GM18505 (cell line): ENCODE measurements at regions not wholly inside any gene's neighbourhood (a gene's known extent, or its start where the extent isn't known, plus 50 kb on each side); places are given as distances from the start of the nearest gene placed in this dataset.

Experiments used
- ATAC-seq: cut with Tn5 transposase; IDR thresholded peaks from one replicate; pipeline ENCODE4 v1.9.1; 2021; ENCODE audit not compliant: unreplicated experiment
- POLR2A ChIP-seq: IDR thresholded peaks from 4 replicates; pipeline ENCODE4 v1.6.1; 2011; ENCODE audit warnings: borderline replicate concordance; ENCODE audit not compliant: insufficient read depth, insufficient read length; ENCODE audit errors: extremely low read depth

GRCh38 chr2:83478037-83478436 is 981.0 kb downstream of the SUCLG1 start:
- ATAC-seq = no peak
- TF ChIP-seq POLR2A = no peak

GRCh38 chr2:83475371-83475770 is 983.7 kb downstream of the SUCLG1 start:
- no peak for TF ChIP-seq POLR2A
- no peak for ATAC-seq

GRCh38 chr2:83471655-83472054 is 987.4 kb downstream of the SUCLG1 start:
- no peak for ATAC-seq
- TF ChIP-seq POLR2A = no peak

DNA sequence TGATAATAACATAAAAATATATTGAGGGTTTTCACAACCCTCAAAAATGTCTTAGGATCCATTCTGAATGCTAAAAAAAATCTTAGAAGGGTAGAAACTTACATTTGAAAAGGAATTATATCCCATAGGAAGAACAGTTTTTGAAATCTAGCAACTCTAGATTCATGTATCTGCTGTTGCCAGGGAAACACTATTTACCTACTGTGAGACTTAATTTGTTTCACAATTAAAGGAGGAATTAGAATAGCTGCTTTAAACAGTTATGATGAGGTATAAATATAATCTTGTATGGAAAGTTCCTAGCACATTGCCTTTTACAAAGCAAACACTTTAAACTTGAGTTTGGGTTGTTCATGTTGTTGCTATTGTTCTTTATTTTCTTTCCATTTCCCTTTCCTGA is 988.2 kb downstream of the SUCLG1 start:
- TF ChIP-seq POLR2A = no peak
- no peak for ATAC-seq

GRCh38 chr2:83464444-83464843 is 994.6 kb downstream of the SUCLG1 start:
- no peak for ATAC-seq
- TF ChIP-seq POLR2A = no peak

DNA sequence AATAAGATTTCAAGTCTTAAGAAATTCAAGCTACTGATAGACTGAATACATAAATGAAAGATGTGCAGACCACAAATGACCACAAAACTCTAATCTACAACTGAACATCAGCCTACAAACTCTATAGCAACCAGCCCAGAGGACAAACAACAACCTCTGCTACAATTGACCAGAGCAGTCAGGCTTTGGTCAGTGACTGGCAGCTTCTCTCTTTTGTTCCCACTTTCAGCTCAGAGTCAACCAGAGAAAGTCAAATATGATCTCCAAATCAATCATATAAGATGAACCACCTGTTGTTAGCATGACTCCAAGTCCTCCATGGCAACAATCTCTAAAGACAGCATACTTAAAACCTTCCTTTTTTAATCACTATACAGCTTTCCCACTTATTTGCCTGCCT is 996.2 kb downstream of the SUCLG1 start:
- no peak for ATAC-seq
- no peak for TF ChIP-seq POLR2A

DNA sequence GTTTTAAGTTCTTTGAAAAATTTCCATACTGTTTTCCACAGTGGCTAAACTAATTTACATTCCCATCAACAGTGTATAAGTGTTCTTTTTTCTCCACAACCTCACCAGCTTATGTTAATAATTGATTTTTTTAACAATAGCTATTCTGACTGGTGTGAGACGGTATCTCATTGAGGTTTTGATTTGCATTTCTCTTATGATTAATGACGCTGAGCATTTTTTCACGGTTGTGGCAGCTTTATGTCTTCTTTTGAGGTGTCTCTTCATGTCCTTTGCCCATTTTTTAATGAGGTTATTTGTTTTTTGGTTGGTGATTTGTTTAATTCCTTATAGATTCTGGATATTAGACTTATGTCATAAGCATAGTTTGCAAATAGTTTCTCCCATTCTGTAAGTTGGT is 997.9 kb downstream of the SUCLG1 start:
- no peak for TF ChIP-seq POLR2A
- ATAC-seq = no peak

DNA sequence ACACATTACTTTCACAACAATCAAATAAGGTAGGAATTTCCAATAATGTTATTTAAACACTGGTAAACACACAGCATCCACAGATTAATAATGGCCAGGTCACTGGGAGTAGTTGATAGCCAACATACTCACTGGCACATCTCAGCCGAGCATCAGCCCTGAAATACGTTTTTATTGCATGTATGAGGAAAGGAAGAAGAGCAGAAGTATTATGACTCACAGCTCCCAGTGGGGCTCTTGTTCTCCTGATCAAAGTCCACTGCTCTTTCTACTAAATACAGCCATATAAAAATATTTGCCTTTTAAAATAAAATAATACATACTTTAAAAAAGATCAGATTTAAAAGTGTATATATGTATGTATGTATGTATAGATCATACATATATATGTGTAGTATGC is 999.6 kb downstream of the SUCLG1 start:
- no peak for ATAC-seq
- TF ChIP-seq POLR2A = no peak

GRCh38 chr2:83435989-83436388 is 1023.1 kb downstream of the SUCLG1 start:
- no peak for ATAC-seq
- no peak for TF ChIP-seq POLR2A

DNA sequence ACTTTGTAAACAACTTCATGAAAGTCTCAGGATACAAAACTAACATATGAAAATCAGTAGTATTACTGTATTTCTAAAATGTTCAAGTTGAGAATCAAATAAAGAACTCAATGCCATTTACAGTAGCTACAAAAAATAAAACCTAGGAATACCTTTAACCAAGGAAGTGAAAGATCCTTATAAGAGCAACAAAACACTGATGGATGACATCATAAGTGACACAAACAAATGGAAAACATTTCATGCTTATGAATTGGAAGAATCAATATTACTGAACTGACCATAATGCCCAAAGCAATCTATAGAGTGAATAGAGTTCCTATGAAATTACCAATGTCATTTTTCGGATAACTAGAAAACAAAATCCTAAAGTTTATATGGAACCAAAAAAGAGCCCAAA is 1038.1 kb downstream of the SUCLG1 start:
- no peak for TF ChIP-seq POLR2A

DNA sequence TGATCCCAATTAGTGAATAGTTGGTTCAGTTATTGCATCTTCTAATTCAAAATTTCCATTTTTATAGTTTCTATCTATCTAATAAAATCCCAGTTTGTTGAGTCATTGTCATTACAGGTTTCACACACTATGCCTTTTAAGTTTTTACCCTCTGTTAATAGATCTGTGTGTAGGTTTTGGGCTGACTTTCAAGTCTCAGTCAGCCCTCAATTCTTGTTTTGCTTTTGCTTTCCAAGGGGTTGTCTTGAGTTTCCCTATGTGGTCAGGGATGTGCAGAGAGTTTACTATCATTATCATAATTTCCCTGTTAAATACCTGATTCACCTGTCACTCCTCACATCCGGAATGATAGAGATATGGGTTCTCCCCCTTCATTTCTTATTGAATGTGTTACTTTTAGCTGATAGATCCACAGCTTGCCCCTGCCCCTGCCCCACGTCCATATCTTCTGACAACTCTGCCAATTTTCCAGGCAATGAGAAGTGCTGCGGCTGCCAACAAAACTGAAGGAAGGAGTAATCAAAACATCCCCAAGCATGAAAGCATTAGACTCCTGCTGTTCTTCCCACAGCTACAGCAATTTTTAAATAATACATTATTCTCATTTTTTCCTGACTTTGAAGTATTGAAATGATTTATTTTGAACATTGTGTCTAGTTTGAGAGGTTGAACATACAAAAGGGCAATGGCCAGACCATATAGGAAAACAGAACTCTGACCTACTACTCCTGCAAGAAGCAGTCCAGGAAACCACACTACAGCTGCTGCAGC is 1064.8 kb downstream of the SUCLG1 start:
- no peak for TF ChIP-seq POLR2A
- no peak for ATAC-seq

More for the DNA sequence above, 1038.1 kb downstream of the SUCLG1 start:
- no peak for ATAC-seq

GRCh38 chr2:83388804-83389203 is 1070.3 kb downstream of the SUCLG1 start:
- no peak for TF ChIP-seq POLR2A
- ATAC-seq = no peak

GRCh38 chr2:83386549-83386948 is 1072.5 kb downstream of the SUCLG1 start:
- TF ChIP-seq POLR2A = no peak
- ATAC-seq = no peak

DNA sequence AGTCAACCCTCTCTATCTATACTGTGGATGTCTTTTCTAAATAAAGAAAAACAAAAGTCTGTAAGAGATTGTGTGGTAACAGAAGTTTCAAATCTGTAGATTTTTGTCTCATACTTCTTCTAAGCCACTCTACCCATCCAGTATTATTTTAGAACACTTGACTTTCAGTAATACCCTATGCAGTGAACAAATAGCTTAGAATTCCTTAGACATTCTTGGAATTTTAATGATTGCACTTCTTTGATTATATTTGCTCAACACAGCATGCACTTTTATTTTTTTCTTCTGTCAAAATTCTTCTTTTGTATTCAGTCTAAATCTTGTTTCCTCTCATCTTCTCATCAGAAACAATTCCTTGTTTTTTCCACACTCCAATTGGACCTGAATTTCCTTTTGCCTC is 1080.2 kb downstream of the SUCLG1 start:
- no peak for ATAC-seq

DNA sequence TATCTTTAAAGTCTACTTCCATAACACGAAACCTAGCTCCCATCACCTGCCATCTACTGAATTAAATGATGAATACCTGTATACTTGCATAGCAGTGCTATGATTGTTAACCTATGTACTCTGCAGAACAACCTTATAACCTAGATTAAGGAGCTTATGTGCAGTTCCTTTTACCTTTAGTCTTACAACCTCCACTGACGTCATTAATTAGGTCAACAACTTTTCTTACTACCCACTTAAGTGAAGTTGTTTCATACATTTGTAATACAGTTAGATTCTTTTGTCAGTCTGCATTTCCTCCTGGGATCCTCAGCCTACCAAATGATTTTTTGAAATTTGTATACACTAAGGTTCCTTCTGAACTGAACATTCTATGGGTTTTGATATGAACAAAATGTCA is 1082.3 kb downstream of the SUCLG1 start:
- no peak for TF ChIP-seq POLR2A
- ATAC-seq = no peak

More for the DNA sequence above, 1080.2 kb downstream of the SUCLG1 start:
- TF ChIP-seq POLR2A = no peak
